ENCODE measurements at regions not wholly inside any gene's neighbourhood (a gene's known extent, or its start where the extent isn't known, plus 50 kb on each side); places are given as distances from the start of the nearest gene placed in this dataset.

- no CpG with 5 or more reads among the region's 1 CpG for WGBS (ENCODE audit: insufficient coverage)
- Mint-ChIP-seq H3K27me3 (ENCODE audit: low read depth in 3 of 3) (no peaks in the 10 kb centered on the region), H3K4me3 (no peak overlapping the region), H3K36me3 (no peaks in the 10 kb centered on the region), H3K27ac (no peak overlapping the region), H3K4me1 (no peaks in the 10 kb centered on the region), H3K9me3 (peaks cover 3 to 14% (median 9%) of the 10 kb centered on the region in 7 donors)
- no peak for TF ChIP-seq CTCF (IDR thresholded peaks at IDR 0.05)
- intact Hi-C loops (cut with micrococcal nuclease), result no loop called here
- Histone ChIP-seq H3K4me2 (replicated peaks; ENCODE audit: extremely low read depth, low read length, poor library complexity, severe bottlenecking) (no peak overlapping the region), H3K27ac (ENCODE audit: low read depth in 1 of 2, low read length in 2 of 2) (no peak overlapping the region), H3K27me3 (ENCODE audit: control insufficient read depth in 2 of 2, insufficient read depth in 2 of 2, low read length in 2 of 2) (no peaks in the 10 kb centered on the region), H2AFZ (ENCODE audit: insufficient read depth, low read depth, low read length, poor library complexity, severe bottlenecking) (no peak overlapping the region), H3K36me3 (replicated peaks in 1 of 2; ENCODE audit: control insufficient read depth in 1 of 2, insufficient read depth in 2 of 2, low read length in 2 of 2) (no peaks in the 10 kb centered on the region), H3K79me2 (ENCODE audit: insufficient read depth, low read length) (no peaks in the 10 kb centered on the region), H3K9ac (ENCODE audit: insufficient read depth, low read length, poor library complexity, severe bottlenecking) (no peak overlapping the region), H3K9me3 (replicated peaks in 1 of 2; ENCODE audit: control insufficient read depth in 1 of 2, insufficient read depth in 1 of 2, low read length in 2 of 2) (peaks cover 5 to 14% of the 10 kb centered on the region in 2 donors), H3K4me3 (replicated peaks in 1 of 3; ENCODE audit: low read depth in 2 of 3, low read length in 3 of 3) (no peak overlapping the region), H3K4me1 (ENCODE audit: control insufficient read depth in 1 of 2, insufficient read depth in 2 of 2, low read length in 2 of 2) (no peaks in the 10 kb centered on the region), H4K20me1 (ENCODE audit: insufficient read depth, low read length) (no peaks in the 10 kb centered on the region)
- no peak for DNase-seq
These were observed 335.0 kb upstream of the KYNU start for GRCh38 chr2:142542431-142542910.

- DNase-seq, result no peak
- H3K4me1 ChIP-seq (ENCODE audit: control insufficient read depth in 1 of 2, insufficient read depth in 2 of 2, low read length in 2 of 2), result no peaks in the 10 kb centered on the region
- Mint-ChIP-seq H3K4me1 (no peaks in the 10 kb centered on the region), H3K4me3 (no peak overlapping the region), H3K9me3 (peaks cover 0 to 5% (median 2%) of the 10 kb centered on the region in 7 donors), H3K27me3 (ENCODE audit: low read depth in 3 of 3) (no peaks in the 10 kb centered on the region), H3K36me3 (no peaks in the 10 kb centered on the region), H3K27ac (no peak overlapping the region)
- intact Hi-C loops (cut with micrococcal nuclease), result no loop called here
- H3K9me3 ChIP-seq (replicated peaks in 1 of 2; ENCODE audit: control insufficient read depth in 1 of 2, insufficient read depth in 1 of 2, low read length in 2 of 2), result peaks cover 0 to 3% of the 10 kb centered on the region in 2 donors
- no peak overlapping the region for H2AFZ ChIP-seq (ENCODE audit: insufficient read depth, low read depth, low read length, poor library complexity, severe bottlenecking)
- H3K79me2 ChIP-seq (ENCODE audit: insufficient read depth, low read length), result no peaks in the 10 kb centered on the region
- no peaks in the 10 kb centered on the region for H4K20me1 ChIP-seq (ENCODE audit: insufficient read depth, low read length)
- no CpG with 5 or more reads among the region's 6 CpGs for WGBS (ENCODE audit: insufficient coverage)
- H3K36me3 ChIP-seq (replicated peaks in 1 of 2; ENCODE audit: control insufficient read depth in 1 of 2, insufficient read depth in 2 of 2, low read length in 2 of 2), result no peaks in the 10 kb centered on the region
- TF ChIP-seq CTCF (IDR thresholded peaks at IDR 0.05), result no peak
- no peaks in the 10 kb centered on the region for H3K27me3 ChIP-seq (ENCODE audit: control insufficient read depth in 2 of 2, insufficient read depth in 2 of 2, low read length in 2 of 2)
- H3K4me3 ChIP-seq (replicated peaks in 1 of 3; ENCODE audit: low read depth in 2 of 3, low read length in 3 of 3), result no peak overlapping the region
- no peak overlapping the region for H3K27ac ChIP-seq (ENCODE audit: low read depth in 1 of 2, low read length in 2 of 2)
- H3K9ac ChIP-seq (ENCODE audit: insufficient read depth, low read length, poor library complexity, severe bottlenecking), result no peak overlapping the region
- H3K4me2 ChIP-seq (replicated peaks; ENCODE audit: extremely low read depth, low read length, poor library complexity, severe bottlenecking), result no peak overlapping the region
These were observed 340.5 kb upstream of the KYNU start for GRCh38 chr2:142536966-142537365.
